ENCODE measurements at regions not wholly inside any gene's neighbourhood (a gene's known extent, or its start where the extent isn't known, plus 50 kb on each side); places are given as distances from the start of the nearest gene placed in this dataset.

GRCh38 chr12:107522692-107523477 is 162.7 kb upstream of the PWP1 start:
- intact Hi-C loops (cut with DNase I; ENCODE audit: low total_unique reads) = no loop called here
- WGBS, 2 donors = 71 to 77% methylated on average over 3 of the region's 3 CpGs
- Histone ChIP-seq H3K36me3 (ENCODE audit: low read depth, missing control alignments) (no peaks in the 10 kb centered on the region), H3K27me3 (no peaks in the 10 kb centered on the region), H3K9me3 (no peaks in the 10 kb centered on the region), H3K27ac (no peak overlapping the region), H3K4me1 (no peaks in the 10 kb centered on the region), H3K4me3 (no peak overlapping the region)
- TF ChIP-seq POLR2A (IDR thresholded peaks at IDR 0.05) (no peak), CTCF (IDR thresholded peaks at IDR 0.05) (no peak)
- DNase-seq = no peak

GRCh38 chr12:107523775-107524535 is 161.6 kb upstream of the PWP1 start:
- Histone ChIP-seq H3K36me3 (ENCODE audit: low read depth, missing control alignments) (no peaks in the 10 kb centered on the region), H3K27ac (no peak overlapping the region), H3K9me3 (no peaks in the 10 kb centered on the region), H3K4me1 (no peaks in the 10 kb centered on the region), H3K27me3 (no peaks in the 10 kb centered on the region), H3K4me3 (no peak overlapping the region)
- intact Hi-C loops (cut with DNase I; ENCODE audit: low total_unique reads) = no loop called here
- WGBS, 2 donors = 82 to 88% methylated on average over 8 of the region's 8 CpGs
- DNase-seq = no peak
- TF ChIP-seq POLR2A (IDR thresholded peaks at IDR 0.05) = no peak
- no peak for TF ChIP-seq CTCF (IDR thresholded peaks at IDR 0.05)

- Histone ChIP-seq H3K4me1 (no peaks in the 10 kb centered on the region), H3K27ac (no peak overlapping the region), H3K4me3 (no peak overlapping the region), H3K27me3 (no peaks in the 10 kb centered on the region), H3K9me3 (no peaks in the 10 kb centered on the region), H3K36me3 (ENCODE audit: low read depth, missing control alignments) (no peaks in the 10 kb centered on the region)
- no peak for DNase-seq
- 80 to 87% methylated on average over 8 of the region's 8 CpGs for WGBS, 2 donors
- TF ChIP-seq CTCF (IDR thresholded peaks at IDR 0.05) (no peak), POLR2A (IDR thresholded peaks at IDR 0.05) (no peak)
- intact Hi-C loops (cut with DNase I; ENCODE audit: low total_unique reads) = no loop called here
Measured at GRCh38 chr12:107525063-107525718, 160.4 kb upstream of the PWP1 start.

GRCh38 chr12:107525719-107526554 is 159.7 kb upstream of the PWP1 start:
- TF ChIP-seq POLR2A (IDR thresholded peaks at IDR 0.05) = no peak
- no peak for TF ChIP-seq CTCF (IDR thresholded peaks at IDR 0.05)
- Histone ChIP-seq H3K4me3 (no peak overlapping the region), H3K36me3 (ENCODE audit: low read depth, missing control alignments) (no peaks in the 10 kb centered on the region), H3K9me3 (no peaks in the 10 kb centered on the region), H3K4me1 (no peaks in the 10 kb centered on the region), H3K27me3 (no peaks in the 10 kb centered on the region), H3K27ac (no peak overlapping the region)
- 52 to 62% methylated on average over 8 of the region's 8 CpGs for WGBS, 2 donors
- intact Hi-C loops (cut with DNase I; ENCODE audit: low total_unique reads) = no loop called here
- no peak for DNase-seq

Data from testis (tissue), 2 donors.